HG03565 (cell line): ENCODE measurements at regions not wholly inside any gene's neighbourhood (a gene's known extent, or its start where the extent isn't known, plus 50 kb on each side); places are given as distances from the start of the nearest gene placed in this dataset.

Source experiments
- ATAC-seq: cut with Tn5 transposase; IDR thresholded peaks from one replicate; pipeline ENCODE4 v1.9.1; 2021; ENCODE audit warnings: mild to moderate bottlenecking, moderate library complexity; ENCODE audit not compliant: unreplicated experiment

- ATAC-seq: peak; percentile 96
These were observed 85.0 kb upstream of the UBL3 start for GRCh38 chr13:29935309-29935981.

DNA sequence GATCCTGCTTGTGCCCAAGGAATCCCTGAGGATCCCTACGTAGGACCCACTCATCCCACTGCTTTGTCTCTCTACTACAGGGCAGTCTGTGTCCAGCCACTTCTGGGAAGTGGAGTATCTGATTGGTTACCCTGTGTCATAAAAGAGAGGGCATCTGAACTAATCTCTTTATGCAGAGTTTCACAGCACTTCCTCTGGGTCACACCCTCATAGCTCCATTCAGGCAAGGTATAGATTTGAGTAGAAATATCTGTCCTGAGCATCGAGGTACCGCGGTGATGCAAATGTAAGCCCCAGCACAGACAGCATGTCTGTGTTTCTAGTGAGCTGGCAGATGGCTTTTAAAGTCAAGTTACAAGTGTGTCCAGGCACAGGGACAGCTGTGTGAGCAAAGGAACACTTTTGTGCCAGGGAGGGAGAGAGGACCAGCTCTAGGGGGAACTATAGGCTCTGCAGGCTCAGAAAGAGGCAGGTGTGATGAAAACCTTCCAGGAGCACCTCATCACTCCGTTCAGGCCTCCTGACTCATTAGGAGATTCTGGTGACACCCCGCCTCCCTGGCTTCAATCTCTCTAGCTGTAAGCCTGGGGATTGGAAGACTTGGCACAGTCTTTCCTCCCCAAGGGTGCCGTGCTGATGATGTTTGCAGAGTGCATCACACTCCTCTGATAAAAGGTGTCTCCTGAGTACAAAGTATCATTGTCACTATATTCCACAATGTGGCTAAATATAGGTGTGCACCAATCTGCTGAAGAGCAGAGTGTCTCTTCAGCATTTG, 84.3 kb upstream of the UBL3 start:
- ATAC-seq: no peak

GRCh38 chr13:29933401-29933800, 83.0 kb upstream of the UBL3 start:
- no peak for ATAC-seq

DNA sequence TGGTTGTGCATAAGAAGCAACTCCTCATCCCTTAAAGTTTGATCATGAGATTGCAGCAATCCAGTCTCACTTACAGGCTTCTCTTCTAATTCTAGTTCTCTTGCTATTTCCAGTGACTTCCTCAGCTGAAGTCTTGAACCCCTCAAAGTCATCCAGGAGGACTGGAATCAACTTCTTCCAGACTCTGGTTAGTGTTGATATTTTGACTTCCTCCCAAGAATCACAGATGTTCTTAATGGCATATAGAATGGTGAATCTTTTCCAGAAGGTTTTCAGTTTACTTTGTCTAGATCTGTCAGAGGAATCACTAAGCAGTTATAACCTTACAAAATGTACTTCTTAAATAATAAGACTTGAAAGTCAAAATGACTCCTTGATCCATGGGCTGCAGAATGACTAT, 81.3 kb upstream of the UBL3 start:
- ATAC-seq: no peak

DNA sequence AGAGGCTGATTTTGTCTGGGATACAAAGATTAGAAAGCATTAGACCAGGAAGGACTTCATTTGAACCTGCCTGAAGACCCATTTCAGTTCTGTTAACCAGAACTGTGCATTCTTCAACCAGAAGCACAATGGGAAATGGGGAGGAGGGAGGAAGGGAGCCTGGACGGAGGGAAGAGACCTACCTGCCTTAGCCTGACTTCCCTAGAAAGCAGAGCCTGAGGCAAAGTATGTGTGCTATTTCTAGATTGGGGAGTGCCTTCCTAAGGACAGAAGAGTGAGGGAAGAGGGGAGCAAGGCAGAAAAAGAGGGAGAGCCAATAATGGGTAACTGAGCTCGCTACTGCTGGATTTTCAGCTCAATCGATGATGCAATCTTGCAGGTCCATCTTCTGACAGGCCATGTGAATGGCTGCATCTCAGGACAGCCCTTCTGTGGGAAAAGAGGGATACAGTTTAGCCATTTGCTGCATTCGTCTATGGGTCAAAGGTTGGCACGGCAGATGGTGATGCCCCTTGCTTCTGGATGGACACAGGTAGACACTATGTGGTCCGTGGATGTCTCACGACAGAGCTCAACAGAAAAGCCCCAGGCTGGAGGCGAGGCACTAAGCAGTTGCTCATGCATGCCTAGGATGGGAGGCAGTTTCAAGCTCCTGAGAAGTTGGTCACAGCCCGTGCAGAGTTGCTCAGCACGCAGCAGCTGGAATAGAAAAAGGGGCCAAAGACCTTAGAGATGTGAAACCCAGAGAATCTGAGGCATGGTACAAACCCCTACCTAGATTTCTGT, 78.8 kb upstream of the UBL3 start:
- ATAC-seq: no peak

DNA sequence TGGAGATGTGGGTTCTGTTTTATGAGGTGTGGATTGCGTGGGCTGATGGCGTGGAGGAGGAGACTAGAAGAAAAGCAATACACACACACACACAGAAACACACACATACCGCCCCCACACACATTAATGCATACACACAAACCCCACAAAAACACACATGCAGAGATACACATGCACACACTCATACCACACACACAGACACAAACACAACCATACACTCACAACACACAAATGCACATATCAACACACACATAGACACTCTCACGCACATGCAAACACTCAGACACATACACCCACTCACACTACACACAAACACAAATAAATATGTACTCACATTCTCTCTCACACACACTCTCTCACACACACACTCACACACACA, 75.7 kb upstream of the UBL3 start:
- ATAC-seq: no peak

DNA sequence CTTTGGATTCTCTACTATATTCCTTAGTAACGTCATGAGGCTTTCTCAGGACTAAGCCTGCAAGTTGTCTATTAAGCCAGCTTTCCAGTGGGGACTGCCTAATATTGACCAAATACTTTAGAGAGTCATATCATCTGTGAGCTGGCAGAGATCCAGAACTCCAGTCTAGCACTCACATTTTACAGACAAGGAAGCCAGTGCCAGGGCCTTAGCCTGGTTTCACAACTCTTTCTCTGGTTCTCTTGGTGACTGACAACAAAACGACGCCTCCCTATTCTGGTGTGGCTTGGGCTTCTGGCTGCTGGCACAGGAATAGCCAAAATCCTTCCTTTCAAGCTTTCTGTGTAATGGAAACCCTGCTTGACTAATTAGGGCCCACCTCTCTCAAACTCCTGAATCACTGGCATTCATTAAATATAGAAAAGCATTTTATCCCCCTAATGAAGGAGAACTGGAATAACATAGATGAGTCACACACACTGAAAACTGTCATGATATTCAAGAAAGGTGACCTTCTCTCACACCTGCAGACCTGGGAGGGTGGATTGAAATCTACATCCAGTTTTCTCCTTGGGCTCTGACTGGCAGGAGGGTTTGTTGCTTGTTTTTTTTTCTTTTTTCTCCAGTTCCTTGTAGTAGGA, 75.2 kb upstream of the UBL3 start:
- no peak for ATAC-seq

GRCh38 chr13:29924482-29925350, 74.3 kb upstream of the UBL3 start:
- no peak for ATAC-seq

DNA sequence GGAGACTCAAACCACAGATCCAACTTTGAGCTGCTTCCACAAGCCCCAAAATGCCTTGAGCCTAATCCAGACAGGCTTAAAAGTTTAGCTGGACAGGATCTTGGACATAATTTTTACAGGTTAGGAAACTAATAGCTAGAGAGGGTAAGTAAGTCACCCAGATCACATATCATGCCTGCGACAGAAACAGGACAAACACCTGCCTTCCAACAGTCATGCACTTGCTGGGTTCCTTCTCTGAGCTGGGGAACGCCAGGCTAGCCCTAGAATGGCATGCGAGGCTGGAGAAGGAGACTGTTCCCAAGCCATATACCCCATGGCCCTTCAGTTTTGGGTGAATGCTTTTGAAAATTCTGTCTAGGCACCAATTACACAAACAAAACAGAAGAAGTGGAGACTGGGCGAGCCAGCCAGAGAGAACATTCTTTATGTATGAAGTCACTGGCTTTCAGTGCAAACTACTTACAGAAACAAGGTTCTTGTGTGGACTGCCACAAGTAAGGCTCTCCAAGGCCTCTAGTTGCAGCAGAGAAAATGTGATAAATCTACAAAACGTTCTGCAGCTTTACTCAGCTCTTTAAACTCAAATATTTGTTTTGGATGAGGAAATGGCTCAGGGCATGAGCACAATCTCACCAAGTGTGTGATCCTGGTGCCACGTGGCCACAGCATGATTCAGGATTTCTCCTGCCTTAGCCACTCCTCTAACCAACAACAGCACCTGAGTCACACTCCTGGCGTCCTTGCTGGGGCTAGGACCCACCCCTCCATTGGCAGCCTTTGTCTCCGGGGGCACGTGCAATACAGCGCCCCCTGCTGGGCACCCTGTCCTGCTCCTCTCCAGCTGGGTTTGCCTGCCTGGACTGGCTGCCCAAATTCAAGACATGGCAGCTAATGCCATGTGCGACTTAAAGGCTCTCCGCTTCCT, 73.4 kb upstream of the UBL3 start:
- ATAC-seq: no peak

DNA sequence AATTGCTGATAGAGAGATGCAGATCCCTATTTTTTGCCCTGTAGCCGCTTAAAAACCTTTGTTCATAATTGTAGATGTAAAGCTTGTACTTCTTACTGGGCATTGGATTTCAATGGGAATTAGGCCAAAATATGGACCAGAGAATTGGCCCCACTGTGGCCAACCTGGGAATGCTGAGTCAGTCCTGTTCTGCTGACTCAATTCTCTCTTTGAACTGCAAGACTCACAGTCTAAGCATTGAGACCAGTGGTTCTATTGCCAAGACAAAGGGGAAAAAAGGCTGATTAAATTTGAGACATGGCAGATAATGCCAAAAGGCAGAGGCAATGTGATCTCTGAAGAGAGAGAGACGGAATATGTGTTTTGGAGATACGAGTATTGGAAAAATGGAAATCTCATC, 72.5 kb upstream of the UBL3 start:
- ATAC-seq: no peak

DNA sequence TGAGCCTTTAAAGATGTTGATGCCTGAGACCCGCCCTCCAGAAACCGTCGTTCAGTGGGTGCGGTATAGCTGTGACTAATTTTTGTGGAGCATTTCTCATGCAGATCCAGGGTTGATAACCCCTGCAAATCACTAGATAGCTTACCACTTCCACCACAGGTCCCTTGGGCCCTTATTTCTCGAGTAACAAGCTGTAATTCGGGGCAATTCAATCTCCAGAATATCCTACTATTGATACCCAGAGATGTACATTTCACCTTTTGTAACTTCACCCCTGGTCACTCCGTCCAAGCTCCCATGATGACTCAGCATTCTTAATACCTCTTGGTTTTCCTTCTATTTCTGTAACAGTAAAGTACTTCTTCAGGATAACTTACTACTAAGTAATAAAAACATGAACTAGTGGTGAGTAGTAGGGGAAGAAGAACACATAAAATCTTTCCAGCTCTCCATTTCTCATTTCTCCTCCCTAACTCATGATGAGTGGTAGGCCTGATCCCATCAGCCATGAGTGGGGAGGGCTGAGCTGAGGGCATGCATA, 71.9 kb upstream of the UBL3 start:
- ATAC-seq: no peak

DNA sequence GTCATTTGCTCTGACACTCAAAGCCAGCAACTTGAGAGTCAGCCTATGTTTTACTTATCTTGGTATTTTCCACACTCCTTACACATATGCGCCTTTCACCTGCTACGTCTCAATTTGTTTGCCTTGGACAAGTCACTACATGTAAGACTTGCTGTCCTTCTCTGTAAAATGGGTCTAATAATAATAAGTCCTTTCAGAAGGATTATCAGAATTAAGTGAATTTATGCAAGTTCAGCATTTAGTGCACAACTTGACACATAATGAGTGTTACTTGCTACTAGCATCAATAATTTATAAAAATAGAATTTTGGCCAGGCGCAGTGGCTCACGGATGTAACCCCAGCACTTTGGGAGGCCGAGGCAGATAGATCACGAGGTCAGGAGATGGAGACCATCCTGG, 71.1 kb upstream of the UBL3 start:
- no peak for ATAC-seq

DNA sequence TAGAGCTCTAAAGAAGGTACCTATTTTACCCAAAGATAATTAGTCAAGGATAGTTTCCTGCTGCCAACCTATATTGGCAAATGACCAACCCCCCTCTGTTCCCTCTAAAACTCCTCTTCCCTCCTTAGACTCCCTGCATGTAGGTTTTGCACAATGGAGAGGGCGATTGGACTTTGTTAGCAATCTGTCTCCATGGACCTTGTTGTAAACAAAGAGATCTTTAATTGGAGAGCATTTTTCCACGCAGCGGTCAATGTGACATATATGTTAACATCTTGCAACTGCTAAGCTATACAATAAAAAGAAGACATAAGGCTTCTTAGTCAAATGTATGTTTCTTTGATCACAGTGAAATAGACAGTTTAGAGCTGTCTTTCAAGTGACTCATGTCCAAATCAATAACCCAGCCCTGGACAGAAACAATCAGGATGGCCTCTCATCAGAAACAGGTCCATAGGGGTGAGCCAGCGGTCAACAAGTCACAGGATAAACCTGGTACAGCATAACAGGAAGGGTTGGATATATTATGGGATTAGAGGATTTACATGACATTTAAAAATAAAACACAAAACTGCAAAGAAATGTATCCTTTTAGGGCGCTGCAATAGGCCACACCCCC, 69.7 kb upstream of the UBL3 start:
- no peak for ATAC-seq

DNA sequence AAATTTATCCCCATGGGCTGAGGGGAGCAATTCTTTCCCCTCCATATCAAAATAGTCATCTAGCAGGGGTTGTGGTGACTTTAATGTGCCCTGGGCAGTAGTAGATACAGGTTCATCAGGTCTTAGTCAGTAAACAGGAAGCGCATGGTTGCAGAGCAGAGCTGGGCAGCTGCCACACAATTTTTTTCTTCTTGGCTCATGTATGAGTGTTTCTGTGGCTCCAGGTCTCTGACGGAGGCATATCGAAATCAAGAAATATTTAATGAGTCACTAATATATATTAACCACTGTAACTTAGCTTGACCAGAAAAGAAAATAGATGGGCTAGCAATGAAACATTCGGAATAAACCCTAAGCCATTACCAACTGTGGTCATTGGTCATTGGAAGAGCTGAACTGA, 68.4 kb upstream of the UBL3 start:
- no peak for ATAC-seq

DNA sequence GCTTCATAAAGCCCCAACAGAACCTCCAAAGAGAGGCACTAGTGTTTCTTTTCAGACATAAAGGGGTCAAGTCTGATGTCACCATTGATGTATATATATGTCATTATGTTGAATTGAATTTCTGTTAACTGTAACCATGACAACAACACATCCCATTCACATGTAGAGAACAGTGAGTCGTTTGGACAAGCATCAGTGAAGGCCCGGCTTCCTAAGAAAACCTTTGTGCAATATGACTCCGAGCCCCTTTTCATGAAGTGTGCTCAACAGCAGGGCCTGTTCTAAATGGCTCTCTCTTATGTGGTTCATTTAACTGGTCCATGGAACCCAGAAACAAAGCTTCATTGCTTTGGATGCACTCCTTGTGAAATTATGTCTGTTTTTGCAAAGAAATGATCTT, 67.2 kb upstream of the UBL3 start:
- ATAC-seq: no peak

DNA sequence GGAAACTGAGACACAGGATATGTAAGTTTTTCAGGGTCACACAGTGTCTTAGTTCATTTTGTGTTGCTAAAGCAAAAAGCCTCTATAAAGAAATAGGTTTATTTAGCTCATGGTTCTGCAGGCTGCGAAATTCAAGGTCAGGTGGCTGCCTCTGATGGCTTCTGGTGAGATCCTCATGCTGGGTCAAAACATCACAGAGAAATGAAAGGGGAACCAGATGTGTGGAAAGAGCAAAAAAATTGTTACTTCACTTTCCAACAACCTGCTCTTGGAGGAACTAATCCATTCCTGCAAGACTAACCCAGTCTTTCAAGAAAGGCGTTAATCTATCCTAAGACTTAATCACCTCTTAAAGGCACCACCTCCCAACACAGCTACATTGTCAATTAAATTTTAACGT, 64.2 kb upstream of the UBL3 start:
- ATAC-seq: no peak

DNA sequence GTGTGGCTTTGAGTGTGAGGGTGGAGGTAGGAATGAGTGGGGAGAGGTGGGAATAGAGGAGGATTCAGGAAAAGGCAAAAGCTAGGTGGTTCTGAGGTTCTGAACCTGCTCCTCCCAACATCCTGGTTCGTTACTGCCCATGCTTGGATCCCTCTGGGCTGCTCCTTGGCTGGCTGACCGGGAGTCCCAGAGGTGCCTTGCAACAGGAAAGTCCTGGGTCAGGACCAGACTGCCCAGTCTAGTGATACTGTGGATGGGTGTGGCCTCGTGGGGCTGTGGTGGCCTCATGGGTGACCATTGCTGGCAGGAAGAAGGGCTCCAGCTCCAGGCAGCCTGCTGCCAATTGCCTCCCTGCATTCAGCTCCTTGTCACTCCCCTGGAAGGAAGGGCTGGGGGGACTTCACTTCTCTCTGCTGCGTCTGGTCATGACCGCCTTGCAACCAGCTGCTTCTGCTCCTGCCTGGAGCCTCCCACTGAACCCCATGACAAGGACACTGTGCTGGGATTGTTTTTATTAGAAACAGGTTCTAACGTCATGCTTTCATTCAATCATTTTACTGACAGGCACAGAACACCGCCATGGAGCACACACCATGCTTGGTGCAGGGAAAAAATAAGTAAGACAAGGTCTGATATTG, 61.5 kb upstream of the UBL3 start:
- no peak for ATAC-seq

DNA sequence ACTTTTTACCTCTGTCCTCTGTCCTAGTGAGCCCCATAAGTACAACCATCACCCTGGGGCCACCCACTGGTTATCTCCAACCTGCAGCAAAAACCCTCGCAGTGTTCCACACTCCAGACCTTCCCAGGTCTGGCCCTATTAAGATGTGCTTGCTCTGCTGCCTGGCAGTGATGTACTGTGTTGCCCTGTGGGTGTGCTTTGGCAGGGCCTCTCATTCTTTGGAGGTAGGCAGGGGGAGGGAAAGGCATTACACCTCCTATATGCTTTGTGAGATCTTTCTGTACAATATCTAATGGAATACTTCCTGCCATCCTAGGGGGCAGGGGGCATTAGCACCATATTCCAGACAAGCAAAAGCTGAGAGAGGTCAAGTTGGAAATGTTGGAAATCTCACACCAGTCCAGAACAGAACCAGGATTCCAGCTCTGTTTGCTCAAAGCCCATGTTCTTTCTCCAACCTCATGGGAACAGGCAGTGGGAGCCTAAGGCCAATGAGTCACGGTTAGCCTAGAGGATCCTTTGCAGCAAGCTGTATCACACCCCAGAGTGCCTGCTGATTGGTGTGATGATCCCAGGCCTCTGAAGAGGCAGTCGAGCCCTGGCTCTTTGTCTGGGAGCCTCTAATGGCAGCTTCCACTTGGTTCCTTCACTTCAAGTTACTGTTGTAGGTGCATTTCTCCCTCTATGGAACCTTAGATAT, 59.7 kb upstream of the UBL3 start:
- no peak for ATAC-seq
